ACHN (cell line): ENCODE measurements at regions not wholly inside any gene's neighbourhood (a gene's known extent, or its start where the extent isn't known, plus 50 kb on each side); places are given as distances from the start of the nearest gene placed in this dataset.
"Not testable (repeated sequence)": the region's sequence is repeated elsewhere in the genome, so short reads cannot be mapped to it uniquely, and the experiment has no call there.

Source experiments
- DNase-seq: peaks from one replicate; pipeline ENCODE4 v3.0.0-alpha.2; 2015
- in situ Hi-C: cut with HindIII; loops from 2 replicates; pipeline ENCODE4 v1.10.0; 2017; ENCODE audit warnings: low sequenced_read_pairs, low pct_ligation_motif_present, low pct_unique_long_range_greater_than_20kb

DNA sequence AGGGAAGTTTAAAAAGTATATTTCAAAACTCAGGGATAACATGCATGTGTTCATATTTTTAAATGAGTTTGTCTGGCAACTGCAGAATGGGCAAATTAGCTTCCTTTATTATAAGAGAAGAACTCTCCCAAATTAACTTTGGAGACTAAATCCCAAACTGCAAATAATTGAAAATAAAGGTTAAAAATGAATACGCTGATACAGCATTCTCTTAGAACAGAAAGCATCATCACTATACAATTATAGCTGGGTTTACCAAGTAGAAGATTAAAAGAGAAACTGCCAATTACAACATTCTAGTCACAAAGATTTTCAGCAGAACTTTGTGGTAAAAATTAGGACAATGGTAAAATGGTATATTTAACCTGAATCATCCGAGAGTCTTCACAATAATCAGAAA is 73.3 kb downstream of the OLFM4 start:
- in situ Hi-C loops: no loop called here
- DNase-seq: no peak

GRCh38 chr13:53104136-53104535 is 75.5 kb downstream of the OLFM4 start:
- DNase-seq: no peak
- in situ Hi-C loops: no loop called here

DNA sequence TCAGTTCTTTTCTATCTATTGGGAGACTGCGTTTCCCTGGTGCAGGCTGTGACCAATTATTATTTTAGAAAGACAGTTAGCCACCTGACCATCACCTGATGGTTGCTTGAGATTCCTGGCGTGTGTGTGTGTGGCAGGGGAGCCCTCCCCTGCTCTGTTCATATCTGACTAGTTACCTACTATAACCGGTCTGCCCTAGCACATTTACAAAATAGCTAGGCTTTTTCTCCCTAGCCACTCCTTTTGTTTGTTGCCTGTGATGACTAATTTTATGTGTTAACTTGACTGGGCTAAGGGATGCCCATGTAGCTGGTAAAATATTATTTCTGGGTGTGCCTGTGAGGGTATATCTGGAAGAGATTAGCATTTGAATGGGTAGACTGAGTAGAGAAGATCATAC is 76.9 kb downstream of the OLFM4 start:
- no peak for DNase-seq
- in situ Hi-C loops: no loop called here

GRCh38 chr13:53105890-53106289 is 77.3 kb downstream of the OLFM4 start:
- in situ Hi-C loops: no loop called here
- DNase-seq: no peak

DNA sequence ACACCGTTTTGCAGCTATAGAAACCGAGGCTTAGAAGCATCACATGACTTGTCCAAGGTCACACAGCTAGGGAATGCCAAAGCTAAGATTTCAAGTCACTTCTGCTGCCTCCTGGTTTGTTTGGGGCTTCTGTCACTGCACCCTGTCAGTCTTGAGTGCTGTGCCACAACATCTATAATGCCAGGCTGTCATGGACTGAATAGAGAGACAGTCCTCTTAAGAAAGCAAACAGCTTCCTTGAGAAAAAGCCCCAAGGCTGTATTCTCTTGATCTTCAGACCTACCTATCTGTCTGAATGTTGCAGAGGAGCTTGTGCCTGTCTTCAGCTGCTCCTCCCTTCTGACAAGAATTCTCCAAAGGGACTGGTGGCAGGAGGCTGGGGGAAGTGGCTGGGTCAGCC is 81.6 kb downstream of the OLFM4 start:
- in situ Hi-C loops: no loop called here
- no peak for DNase-seq

- no peak for DNase-seq
- in situ Hi-C loops: no loop called here
Observed at GRCh38 chr13:53110614-53111013, 82.0 kb downstream of the OLFM4 start.

- in situ Hi-C loops: no loop called here
- DNase-seq: no peak
Observed at GRCh38 chr13:53112522-53112921, 83.9 kb downstream of the OLFM4 start.

DNA sequence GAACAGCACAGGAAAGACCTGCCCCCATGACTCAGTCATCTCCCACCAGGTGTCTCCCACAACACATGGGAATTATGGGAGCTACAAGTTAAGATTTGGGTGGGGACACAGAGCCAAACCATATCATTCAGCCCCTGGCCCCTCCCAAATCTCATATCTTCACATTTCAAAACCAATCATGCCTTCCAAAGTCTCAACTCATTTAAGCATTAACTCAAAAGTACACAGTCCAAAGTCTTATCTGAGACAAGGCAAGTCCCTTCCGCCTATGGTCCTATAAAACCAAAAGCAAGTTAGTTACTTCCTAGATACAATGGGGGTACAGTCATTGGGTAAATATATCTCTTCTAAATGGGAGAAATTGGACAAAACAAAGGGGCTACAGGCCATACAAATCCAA is 88.4 kb downstream of the OLFM4 start:
- in situ Hi-C loops, DNase-seq: not testable (repeated sequence)

DNA sequence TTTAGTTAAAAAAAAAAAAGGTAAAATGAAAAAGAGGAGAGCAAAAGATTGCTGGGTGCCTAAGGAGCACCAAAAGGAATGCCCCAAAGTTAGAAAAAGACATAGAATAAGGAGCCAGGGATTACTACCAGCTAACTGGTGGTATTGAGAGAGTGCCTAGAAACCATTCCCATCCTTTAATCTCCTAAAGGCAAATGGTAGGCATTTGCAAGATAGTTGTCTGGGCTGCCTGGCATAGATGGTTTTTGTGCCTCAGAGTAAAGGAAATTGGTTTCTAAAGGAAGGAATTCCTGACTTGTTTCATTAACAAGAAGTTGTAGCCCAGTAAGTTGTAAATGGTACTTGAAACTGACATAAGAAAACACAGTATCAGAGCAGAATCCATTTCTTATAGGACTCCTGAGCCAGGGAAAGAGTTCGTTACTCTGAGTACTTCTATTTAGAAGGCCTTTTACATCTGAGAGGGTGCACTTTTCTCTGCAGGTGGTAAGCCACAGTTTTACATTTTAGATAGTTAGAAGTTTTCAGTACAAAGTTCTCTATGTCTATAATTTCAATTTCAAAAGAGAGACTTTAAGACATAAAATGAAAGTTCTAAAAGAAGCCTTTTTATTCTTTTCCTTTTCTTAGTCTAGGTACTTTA is 92.6 kb downstream of the OLFM4 start:
- in situ Hi-C loops: no loop called here

DNA sequence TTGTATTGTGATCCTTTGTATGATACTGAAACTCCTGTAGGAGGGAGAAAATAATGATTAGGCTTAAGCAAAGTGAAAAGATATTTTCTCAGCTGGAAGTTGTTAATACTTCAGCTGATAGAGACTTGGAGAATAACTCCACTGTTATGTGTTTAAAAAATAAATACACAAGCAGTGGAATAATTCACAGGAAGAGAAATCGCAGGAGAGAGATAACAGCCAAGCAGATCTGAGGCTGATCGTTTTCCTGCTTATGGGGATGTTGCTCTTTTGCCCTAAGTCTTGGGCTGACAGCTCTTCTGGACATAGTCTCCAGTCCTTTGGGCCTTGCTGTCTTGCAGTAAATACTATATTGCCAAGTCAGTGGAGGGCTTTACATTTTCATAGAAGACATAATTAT is 93.3 kb downstream of the OLFM4 start:
- in situ Hi-C loops: no loop called here

More for the DNA sequence above, 92.6 kb downstream of the OLFM4 start:
- no peak for DNase-seq

GRCh38 chr13:53123536-53123935 is 94.9 kb downstream of the OLFM4 start:
- DNase-seq: no peak
- in situ Hi-C loops: no loop called here

More for the DNA sequence above, 93.3 kb downstream of the OLFM4 start:
- DNase-seq: no peak

- in situ Hi-C loops: no loop called here
- no peak for DNase-seq
Observed at GRCh38 chr13:53124623-53125022, 96.0 kb downstream of the OLFM4 start.

DNA sequence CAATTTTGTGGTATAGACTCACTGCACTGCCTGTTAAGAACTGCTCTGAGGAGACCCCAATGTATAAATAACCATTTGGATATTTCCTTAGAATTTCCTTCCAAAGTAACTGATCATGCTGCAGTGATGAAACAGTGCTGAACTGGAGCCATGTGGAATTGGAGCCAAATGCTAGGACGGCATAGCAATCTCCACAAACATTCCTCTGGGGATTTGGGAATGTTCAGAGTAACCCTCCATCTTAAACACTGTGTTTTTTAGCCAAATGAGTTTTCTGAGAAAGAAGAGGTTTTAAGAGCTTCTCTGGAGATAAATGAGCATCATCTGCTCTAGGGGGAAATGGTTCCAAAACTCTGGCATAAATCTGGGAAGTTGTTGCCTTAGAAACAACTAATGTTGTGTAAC is 98.2 kb downstream of the OLFM4 start:
- no peak for DNase-seq
- in situ Hi-C loops: no loop called here

- in situ Hi-C loops: no loop called here
- DNase-seq: no peak
Observed at GRCh38 chr13:53127373-53127772, 98.8 kb downstream of the OLFM4 start.

GRCh38 chr13:53129864-53130393 is 101.3 kb downstream of the OLFM4 start:
- in situ Hi-C loops: no loop called here
- no peak for DNase-seq

GRCh38 chr13:53131361-53131760 is 102.7 kb downstream of the OLFM4 start:
- in situ Hi-C loops: no loop called here
- DNase-seq: no peak

DNA sequence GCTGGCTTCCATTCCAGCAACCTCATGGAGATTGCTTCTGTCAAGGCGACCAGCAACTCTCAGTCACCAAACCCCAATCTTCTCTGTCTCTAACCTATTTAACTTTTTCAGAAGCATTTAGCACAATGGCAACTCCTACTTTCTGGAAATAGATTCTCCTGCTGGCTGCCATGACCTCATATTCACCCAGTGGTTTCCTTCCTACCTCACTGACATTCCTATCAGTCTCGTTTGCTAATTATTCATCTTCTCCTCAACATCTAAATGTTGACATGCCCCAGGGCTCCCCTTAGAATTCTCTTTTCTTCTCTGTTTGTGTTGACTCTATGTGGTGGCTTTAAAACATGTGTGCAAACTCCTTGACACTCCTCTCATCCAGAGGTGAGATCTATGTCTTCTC is 106.7 kb downstream of the OLFM4 start:
- no peak for DNase-seq
- in situ Hi-C loops: no loop called here

DNA sequence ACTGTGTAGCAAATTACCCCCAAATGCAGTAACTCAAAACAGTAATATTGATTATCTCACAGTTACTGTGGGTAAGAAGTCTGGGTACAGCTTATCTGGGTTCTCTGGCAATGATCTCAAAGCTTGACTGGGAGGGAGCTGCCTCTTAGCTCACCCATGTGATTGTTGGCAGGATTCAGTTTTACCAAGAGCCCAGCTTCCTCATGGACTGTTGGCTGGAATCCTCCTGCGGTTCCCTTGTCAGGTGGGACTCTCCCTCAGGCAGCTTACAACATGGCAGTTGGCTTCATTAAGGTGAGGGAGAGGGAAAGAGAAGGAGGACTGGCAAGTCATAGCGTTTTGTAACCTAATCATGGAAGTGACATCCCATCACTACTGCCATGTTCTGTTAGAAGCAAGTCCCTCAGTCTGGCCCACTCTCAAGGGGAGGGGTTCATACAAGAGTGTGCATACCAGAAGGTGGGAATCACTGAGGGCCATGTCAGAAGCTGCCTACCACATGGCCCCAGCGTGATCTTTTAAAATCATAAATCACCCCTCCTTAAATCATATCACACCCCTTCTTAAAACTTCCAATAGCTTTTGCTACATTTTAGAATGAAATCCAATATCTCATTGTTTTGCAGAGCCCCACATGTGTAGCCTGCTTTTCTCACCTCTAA is 108.1 kb downstream of the OLFM4 start:
- in situ Hi-C loops: no loop called here
- no peak for DNase-seq

DNA sequence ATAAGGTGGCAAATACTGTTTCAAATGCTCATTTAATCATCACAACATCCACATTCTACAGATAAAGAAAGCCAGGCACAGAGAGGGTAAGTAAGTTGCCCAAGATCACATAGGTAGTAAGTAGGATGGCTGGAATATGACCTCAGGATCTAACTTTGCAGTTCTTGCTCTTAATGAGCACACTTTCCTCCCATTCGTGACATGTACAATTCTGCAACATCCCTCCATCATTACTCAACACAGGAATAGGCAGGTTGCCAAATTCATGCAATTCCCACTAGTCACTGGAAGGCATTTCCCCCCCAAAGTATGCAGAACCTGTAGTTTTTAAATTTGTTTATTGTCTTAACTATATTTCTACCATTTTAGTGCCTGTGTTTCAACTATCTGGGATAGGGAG is 109.2 kb downstream of the OLFM4 start:
- no peak for DNase-seq
- in situ Hi-C loops: no loop called here

DNA sequence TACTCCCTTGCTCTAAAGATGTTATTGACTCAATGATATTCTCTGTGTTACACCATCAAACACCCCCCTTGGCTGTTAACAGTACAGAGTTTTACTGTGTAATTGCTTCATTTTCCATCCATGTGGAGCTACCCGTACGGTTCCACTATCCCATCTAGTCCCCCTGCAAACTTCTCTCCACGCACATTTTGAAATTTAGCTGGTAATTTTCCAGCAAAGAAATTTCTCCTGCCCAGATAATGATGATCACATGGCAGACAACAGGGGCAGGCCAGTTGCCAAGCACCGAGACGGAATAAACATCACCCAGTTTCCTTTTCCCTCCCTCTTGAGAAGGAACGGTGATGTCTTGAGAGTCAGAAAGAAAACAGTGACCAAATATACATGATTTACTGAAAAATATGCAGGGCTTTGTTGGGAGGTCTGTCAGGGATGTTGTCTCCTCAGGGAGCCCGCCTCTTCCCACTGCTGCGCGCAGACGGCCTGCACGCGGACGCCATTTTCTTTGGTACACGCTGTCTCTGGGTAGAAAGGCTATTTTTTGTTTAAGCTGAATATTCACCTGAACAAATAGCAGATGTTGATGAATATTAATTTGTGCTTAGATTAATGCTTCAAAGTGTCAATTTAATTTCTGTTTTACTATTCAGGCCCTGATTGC is 109.9 kb downstream of the OLFM4 start:
- in situ Hi-C loops: no loop called here
- DNase-seq: no peak
